GM12878 (cell line): ENCODE measurements at regions not wholly inside any gene's neighbourhood (a gene's known extent, or its start where the extent isn't known, plus 50 kb on each side); places are given as distances from the start of the nearest gene placed in this dataset.

ENCODE experiments used
- ATAC-seq: fragments of 200-7000 bp; cut with Tn5 transposase; 3 replicates; pipeline ENCODE4 v1.9.1; 2020; ENCODE audit warnings: mild to moderate bottlenecking, moderate library complexity
- BruUV-seq: library from RNA; stranded (reverse); fragments of 400-500 nt; replicated peaks from 2 replicates; lab custom pipeline; 2021; lab: Mats Ljungman, UMichigan
- CTCF ChIA-PET: fragments of 300-600 bp; sonication (Branson Sonifier 250); formaldehyde crosslinking; extraction: SDS; loops from one replicate; lab custom pipeline; 2021; ENCODE audit warnings: inconsistent platforms; lab: Yijun Ruan, JAX
- POLR2A ChIA-PET: fragments of 350-600 bp; formaldehyde crosslinking; extraction: SDS; loops from one replicate; lab custom pipeline; 2021; ENCODE audit warnings: inconsistent platforms; lab: Charles Lee
- RAD21 ChIA-PET: fragments of 300-600 bp; sonication (Branson Sonifier 250); formaldehyde crosslinking; loops from one replicate; lab custom pipeline; 2023; ENCODE audit warnings: antibody characterized with exemption; ENCODE audit not compliant: unreplicated experiment; lab: Charles Lee
- SMC1A ChIA-PET: fragments of 300-600 bp; sonication (Branson Sonifier 250); formaldehyde crosslinking; loops from one replicate; lab custom pipeline; 2023; ENCODE audit not compliant: unreplicated experiment, uncharacterized antibody; lab: Charles Lee
- DNase-seq: peaks from one replicate; pipeline ENCODE4 v3.0.0-alpha.2; 2011; ENCODE audit warnings: low read depth, low spot score
- FAIRE-seq: peaks from 3 replicates; lab custom pipeline; 2011; peaks lifted over from hg19 to GRCh38; lab: Jason Lieb, UNC
- H2AFZ ChIP-seq: 2 replicates; pipeline ENCODE4 v1.6.0; 2011; ENCODE audit warnings: low read depth, low read length, control low read depth; ENCODE audit not compliant: control insufficient read depth
- H3K27ac ChIP-seq: 2 replicates; pipeline ENCODE4 v1.5.1; 2011; ENCODE audit warnings: control low read depth; ENCODE audit not compliant: control insufficient read depth, insufficient read depth
- H3K27me3 ChIP-seq, 2 experiments: replicated peaks in 1 of 2; 2 replicates each; pipeline versions ENCODE4 v1.6.0 to v1.6.1; 2011; ENCODE audit warnings: low read length in 1 of 2; ENCODE audit not compliant: control insufficient read depth in 2 of 2, insufficient read depth in 2 of 2
- H3K36me3 ChIP-seq, 2 experiments: 2 replicates each; pipeline ENCODE4 v1.5.1; 2011; ENCODE audit warnings: low read length in 1 of 2; ENCODE audit not compliant: control insufficient read depth in 2 of 2, insufficient read depth in 2 of 2
- H3K4me1 ChIP-seq: 2 replicates; pipeline ENCODE4 v1.6.1; 2011; ENCODE audit warnings: mild to moderate bottlenecking, low read length, moderate library complexity, mixed read lengths; ENCODE audit not compliant: control insufficient read depth, insufficient read depth
- H3K4me2 ChIP-seq: 2 replicates; pipeline ENCODE4 v1.6.0; 2011; ENCODE audit warnings: control low read depth; ENCODE audit not compliant: control insufficient read depth, insufficient read depth
- H3K4me3 ChIP-seq: fragments of 200-600 bp; sonication (generic); 2 replicates; pipeline ENCODE4 v1.5.1; 2016
- H3K79me2 ChIP-seq: 2 replicates; pipeline ENCODE4 v1.6.0; 2011; ENCODE audit warnings: low read length; ENCODE audit not compliant: control insufficient read depth, insufficient read depth
- H3K9ac ChIP-seq: 2 replicates; pipeline ENCODE4 v1.8.0; 2011; ENCODE audit warnings: low read length, control low read depth, mixed read lengths; ENCODE audit not compliant: control insufficient read depth, insufficient read depth
- H3K9me3 ChIP-seq: replicated peaks from 3 replicates; pipeline ENCODE4 v1.5.1; 2011; ENCODE audit warnings: mild to moderate bottlenecking, low read length; ENCODE audit not compliant: control insufficient read depth, insufficient read depth
- H4K20me1 ChIP-seq: 2 replicates; pipeline ENCODE4 v1.6.0; 2011; ENCODE audit not compliant: control insufficient read depth, insufficient read depth
- CTCF ChIP-seq, 3 experiments: IDR thresholded peaks in 2 of 3; conservative IDR thresholded peaks in 1 of 3; 2 replicates each; pipeline ENCODE4 v1.5.1; 2011; ENCODE audit warnings: low read depth in 3 of 3, low read length in 3 of 3, mild to moderate bottlenecking in 3 of 3, control low read depth in 2 of 3, moderate library complexity in 2 of 3, inconsistent platforms in 1 of 3, mixed read lengths in 1 of 3; ENCODE audit not compliant: control insufficient read depth in 2 of 3, insufficient read depth in 1 of 3; ENCODE audit errors: extremely low read depth in 1 of 3
- NFIC ChIP-seq: IDR thresholded peaks from 2 replicates; pipeline ENCODE4 v1.6.1; 2012; ENCODE audit warnings: low read depth, mild to moderate bottlenecking, inconsistent platforms, low read length, moderate library complexity
- PRDM15 ChIP-seq: fragments of 450-650 bp; formaldehyde crosslinking; IDR thresholded peaks from 2 replicates; pipeline ENCODE4 v1.4.0; 2020; ENCODE audit warnings: mild to moderate bottlenecking, moderate library complexity
- SKIL ChIP-seq: fragments of 450-650 bp; IDR thresholded peaks from 2 replicates; pipeline ENCODE4 v1.6.1; 2017; ENCODE audit warnings: mild to moderate bottlenecking, low read depth, inconsistent platforms; ENCODE audit not compliant: poor library complexity, severe bottlenecking
- WGBS: methylation state at CpG from one replicate; pipeline ENCODE4 v1.1.6; 2016; ENCODE audit warnings: low lambda C conversion rate; ENCODE audit not compliant: insufficient replicate concordance, insufficient coverage; ENCODE audit errors: missing lambda C conversion rate; 5-methylcytosine and 5-hydroxymethylcytosine counted together
- in situ Hi-C: fragments of 300-500 bp; cut with MboI; formaldehyde crosslinking; loops from 9 replicates; pipeline ENCODE4 v1.14.3; 2018; ENCODE audit warnings: mixed read lengths
- intact Hi-C: fragments of 100-400 bp; cut with micrococcal nuclease; formaldehyde crosslinking; loops from one replicate; pipeline ENCODE4 v1.14.2; 2022; ENCODE audit not compliant: unreplicated experiment
- TF ChIP-seq, protein P1 (sequence below): fragments of 450-650 bp; IDR thresholded peaks from 2 replicates; pipeline ENCODE4 v1.6.1; 2014; ENCODE audit warnings: mild to moderate bottlenecking
- TF ChIP-seq, protein P2 (sequence below): fragments of 450-650 bp; formaldehyde crosslinking; IDR thresholded peaks from 2 replicates; pipeline ENCODE4 v1.5.0; 2022; ENCODE audit warnings: mild to moderate bottlenecking, missing genetic modification characterization

DNA sequence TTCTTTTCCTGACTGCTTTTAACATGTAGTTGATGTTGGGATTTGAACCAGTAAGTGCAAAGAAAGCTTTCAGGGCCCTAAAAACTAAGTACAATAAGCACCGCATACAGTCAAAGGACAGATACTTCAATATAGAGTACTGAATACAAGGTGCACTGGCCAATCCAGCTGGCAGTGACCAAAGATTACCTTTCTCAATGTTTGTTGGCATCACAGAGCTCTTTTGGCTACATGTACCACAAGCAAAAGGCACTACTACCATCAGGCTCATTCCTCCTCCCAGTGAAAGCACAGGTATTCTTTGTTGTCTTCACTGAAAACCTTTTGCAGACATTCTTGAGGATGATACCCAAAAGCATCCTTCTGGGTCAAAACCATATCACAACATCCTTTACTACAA lies 65.2 kb upstream of the ZCCHC13 start:
- ChIA-PET POLR2A (interaction anchor here (0.6 kb wide), 1 partner anchor 356 kb away, joined by 3 read pairs; no protein-coding TSS in a partner anchor), RAD21 (no interaction called here), SMC1A (interaction anchor here (0.5 to 1.5 kb wide), 4 partner anchors 9 to 1011 kb away, joined by 3 to 4 read pairs (median 4); no protein-coding TSS in a partner anchor), CTCF (interaction anchor here (0.6 kb wide), 1 partner anchor 1576 kb away, joined by 3 read pairs; no protein-coding TSS in a partner anchor)
- no peaks in the 10 kb centered on the region for H3K27me3 ChIP-seq
- H3K4me1 ChIP-seq, result no peaks in the 10 kb centered on the region
- H3K27ac ChIP-seq, result no peak overlapping the region
- no peak overlapping the region for H3K4me2 ChIP-seq
- DNase-seq, result no peak
- H4K20me1 ChIP-seq, result no peaks in the 10 kb centered on the region
- H3K36me3 ChIP-seq, result peaks cover 0 to 3% of the 10 kb centered on the region in 2 experiments; a peak in 1 of 4 replicates
- no peak overlapping the region for H2AFZ ChIP-seq
- intact Hi-C loops, result loop anchor here (5.0 kb wide), 2 partner anchors 104 to 314 kb away; no protein-coding TSS in a partner anchor
- H3K9ac ChIP-seq, result no peak overlapping the region
- WGBS, result 44% methylated on average over 1 of the region's 1 CpG
- in situ Hi-C loops, result no loop called here
- no peak for ATAC-seq
- H3K4me3 ChIP-seq, result no peak overlapping the region
- H3K79me2 ChIP-seq, result no peaks in the 10 kb centered on the region
- TF ChIP-seq SKIL (no peak), NFIC (no peak), CTCF (IDR thresholded peaks at IDR 0.05 in 2 of 3, conservative IDR thresholded peaks at IDR 0.05 in 1 of 3; ENCODE audit: control insufficient read depth in 2 of 3, extremely low read depth in 1 of 3, insufficient read depth in 1 of 3, low read depth in 3 of 3, low read length in 3 of 3) (no peak), PRDM15 (CRISPR knock-in tag) (no peak)
- TF ChIP-seq, protein P1, sequence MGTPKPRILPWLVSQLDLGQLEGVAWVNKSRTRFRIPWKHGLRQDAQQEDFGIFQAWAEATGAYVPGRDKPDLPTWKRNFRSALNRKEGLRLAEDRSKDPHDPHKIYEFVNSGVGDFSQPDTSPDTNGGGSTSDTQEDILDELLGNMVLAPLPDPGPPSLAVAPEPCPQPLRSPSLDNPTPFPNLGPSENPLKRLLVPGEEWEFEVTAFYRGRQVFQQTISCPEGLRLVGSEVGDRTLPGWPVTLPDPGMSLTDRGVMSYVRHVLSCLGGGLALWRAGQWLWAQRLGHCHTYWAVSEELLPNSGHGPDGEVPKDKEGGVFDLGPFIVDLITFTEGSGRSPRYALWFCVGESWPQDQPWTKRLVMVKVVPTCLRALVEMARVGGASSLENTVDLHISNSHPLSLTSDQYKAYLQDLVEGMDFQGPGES, result no peak
- TF ChIP-seq, protein P2, sequence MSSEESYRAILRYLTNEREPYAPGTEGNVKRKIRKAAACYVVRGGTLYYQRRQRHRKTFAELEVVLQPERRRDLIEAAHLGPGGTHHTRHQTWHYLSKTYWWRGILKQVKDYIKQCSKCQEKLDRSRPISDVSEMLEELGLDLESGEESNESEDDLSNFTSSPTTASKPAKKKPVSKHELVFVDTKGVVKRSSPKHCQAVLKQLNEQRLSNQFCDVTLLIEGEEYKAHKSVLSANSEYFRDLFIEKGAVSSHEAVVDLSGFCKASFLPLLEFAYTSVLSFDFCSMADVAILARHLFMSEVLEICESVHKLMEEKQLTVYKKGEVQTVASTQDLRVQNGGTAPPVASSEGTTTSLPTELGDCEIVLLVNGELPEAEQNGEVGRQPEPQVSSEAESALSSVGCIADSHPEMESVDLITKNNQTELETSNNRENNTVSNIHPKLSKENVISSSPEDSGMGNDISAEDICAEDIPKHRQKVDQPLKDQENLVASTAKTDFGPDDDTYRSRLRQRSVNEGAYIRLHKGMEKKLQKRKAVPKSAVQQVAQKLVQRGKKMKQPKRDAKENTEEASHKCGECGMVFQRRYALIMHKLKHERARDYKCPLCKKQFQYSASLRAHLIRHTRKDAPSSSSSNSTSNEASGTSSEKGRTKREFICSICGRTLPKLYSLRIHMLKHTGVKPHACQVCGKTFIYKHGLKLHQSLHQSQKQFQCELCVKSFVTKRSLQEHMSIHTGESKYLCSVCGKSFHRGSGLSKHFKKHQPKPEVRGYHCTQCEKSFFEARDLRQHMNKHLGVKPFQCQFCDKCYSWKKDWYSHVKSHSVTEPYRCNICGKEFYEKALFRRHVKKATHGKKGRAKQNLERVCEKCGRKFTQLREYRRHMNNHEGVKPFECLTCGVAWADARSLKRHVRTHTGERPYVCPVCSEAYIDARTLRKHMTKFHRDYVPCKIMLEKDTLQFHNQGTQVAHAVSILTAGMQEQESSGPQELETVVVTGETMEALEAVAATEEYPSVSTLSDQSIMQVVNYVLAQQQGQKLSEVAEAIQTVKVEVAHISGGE (CRISPR knock-in tag), result no peak
- FAIRE-seq, result no peak
- no peaks in the 10 kb centered on the region for H3K9me3 ChIP-seq
- no TSS peak for BruUV-seq
